HTR-8/SVneo (cell line): ENCODE measurements at regions not wholly inside any gene's neighbourhood (a gene's known extent, or its start where the extent isn't known, plus 50 kb on each side); places are given as distances from the start of the nearest gene placed in this dataset.

Source experiments
- DNase-seq: peaks from one replicate; pipeline ENCODE4 v3.0.0; 2011; ENCODE audit warnings: low spot score, mixed read lengths; ENCODE audit not compliant: insufficient read length
- FAIRE-seq: peaks from 2 replicates; lab custom pipeline; 2011; peaks lifted over from hg19 to GRCh38; lab: Jason Lieb, UNC

- no peak for FAIRE-seq
- no peak for DNase-seq
Measured at GRCh38 chr9:95762322-95762721, 113.2 kb upstream of the ERCC6L2 start.

- DNase-seq = no peak
- FAIRE-seq = no peak
Measured at GRCh38 chr9:95760791-95761190, 114.7 kb upstream of the ERCC6L2 start.

DNA sequence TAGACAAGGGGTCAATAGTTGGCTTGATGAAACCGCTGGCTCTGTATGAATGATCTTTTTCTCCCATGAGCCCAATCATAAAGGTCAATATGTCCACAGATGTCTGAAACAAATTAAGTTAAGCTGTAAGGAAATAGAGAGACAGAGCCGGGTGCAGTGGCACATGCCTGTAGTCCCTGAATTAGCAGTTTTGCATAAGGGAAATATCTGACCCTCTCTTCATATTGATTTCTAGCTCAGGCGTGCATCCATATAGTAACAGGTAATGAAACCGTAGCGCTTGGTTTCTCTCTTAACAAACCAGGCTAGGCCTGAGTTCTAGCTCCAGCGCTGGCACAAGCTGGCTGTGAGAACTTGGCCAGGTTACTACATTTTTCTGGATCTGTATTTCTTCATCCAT lies 118.1 kb upstream of the ERCC6L2 start:
- FAIRE-seq = no peak
- no peak for DNase-seq

- FAIRE-seq (no peak), DNase-seq (no peak)
Measured at GRCh38 chr9:95756986-95757385, 118.5 kb upstream of the ERCC6L2 start.

GRCh38 chr9:95756101-95756500 lies 119.4 kb upstream of the ERCC6L2 start:
- FAIRE-seq (no peak), DNase-seq (no peak)

GRCh38 chr9:95755421-95755730 lies 120.1 kb upstream of the ERCC6L2 start:
- no peak for DNase-seq

GRCh38 chr9:95754533-95755420 lies 120.7 kb upstream of the ERCC6L2 start:
- FAIRE-seq (no peak), DNase-seq (no peak)

More at GRCh38 chr9:95755421-95755730, 120.1 kb upstream of the ERCC6L2 start:
- no peak for FAIRE-seq

DNA sequence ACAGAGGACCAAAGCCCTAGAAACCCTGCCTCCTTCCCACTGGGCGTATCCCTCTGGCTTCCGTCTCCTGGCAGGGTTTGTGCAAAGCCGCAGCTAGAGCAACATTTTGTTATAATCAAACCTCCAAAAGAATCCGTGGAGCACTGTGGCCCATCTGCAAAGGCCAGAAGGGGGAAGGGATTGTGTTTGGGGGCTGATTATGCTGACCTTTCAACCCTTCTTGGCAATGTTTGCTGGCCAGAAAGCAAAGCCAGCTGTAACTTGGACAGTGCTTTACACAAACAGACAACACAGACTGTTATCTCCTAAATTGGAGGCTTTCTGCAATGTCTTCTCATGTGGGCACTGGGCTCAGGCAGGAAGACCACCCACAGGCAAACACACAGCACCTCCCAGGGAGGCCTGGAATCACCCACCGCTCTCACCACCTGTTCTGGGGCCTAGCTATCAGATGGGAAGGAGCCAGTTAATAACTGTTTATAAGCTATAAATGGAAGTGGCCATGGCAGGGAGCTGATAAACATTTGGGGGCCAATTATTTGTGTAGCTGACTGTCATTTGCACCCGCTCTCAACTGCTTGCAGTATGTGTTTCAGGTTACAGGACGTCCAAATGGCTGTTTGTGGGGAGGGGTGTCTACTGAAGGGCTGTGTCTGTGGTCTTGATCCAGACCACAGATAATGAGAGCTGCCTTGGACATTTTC lies 121.6 kb upstream of the ERCC6L2 start:
- FAIRE-seq (no peak), DNase-seq (no peak)

DNA sequence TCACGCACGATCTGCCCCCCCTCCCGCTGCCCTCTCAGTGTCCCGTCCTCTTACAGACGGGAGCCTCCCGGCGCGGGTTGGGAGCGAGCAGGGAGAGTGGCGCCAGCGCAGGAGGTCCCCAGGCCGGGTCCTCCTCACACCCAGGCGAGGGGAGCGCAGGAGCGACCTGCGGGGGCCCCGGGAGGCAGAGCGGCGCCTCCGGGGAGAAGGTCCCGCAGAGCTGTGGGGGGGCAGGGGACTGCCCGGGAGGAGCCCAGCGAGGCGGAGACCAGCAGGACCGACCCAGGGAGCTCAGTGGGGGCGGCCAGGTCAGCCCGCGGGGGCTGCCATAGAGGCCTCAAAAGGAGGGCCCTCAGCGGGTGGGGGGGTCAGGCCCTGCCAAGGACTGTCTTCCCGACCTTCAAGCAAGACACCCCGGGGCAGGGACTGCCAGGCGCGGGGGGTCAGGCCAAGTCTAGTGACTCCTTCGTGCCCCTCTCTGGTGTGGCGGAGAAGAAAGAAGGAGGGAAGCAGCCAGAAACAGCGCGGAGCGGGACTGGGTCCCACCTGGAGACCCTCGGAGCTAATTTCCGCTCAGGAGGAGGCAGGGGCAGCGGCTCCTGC lies 123.3 kb upstream of the ERCC6L2 start:
- no peak for DNase-seq
- FAIRE-seq = no peak

DNA sequence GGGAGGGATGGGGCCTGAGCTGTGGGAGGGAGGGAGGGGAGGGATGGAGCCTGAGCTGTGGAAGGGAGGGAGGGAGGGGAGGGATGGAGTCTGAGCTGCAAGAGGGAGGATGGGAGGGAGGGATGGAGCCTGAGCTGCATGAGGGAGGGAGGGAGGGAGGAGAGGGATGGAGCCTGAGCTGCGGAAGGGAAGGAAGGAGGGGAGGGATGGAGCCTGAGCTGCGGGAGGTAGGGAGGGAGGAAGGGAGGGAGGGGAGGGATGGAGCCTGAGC lies 124.0 kb upstream of the ERCC6L2 start:
- DNase-seq = no peak
- no peak for FAIRE-seq

DNA sequence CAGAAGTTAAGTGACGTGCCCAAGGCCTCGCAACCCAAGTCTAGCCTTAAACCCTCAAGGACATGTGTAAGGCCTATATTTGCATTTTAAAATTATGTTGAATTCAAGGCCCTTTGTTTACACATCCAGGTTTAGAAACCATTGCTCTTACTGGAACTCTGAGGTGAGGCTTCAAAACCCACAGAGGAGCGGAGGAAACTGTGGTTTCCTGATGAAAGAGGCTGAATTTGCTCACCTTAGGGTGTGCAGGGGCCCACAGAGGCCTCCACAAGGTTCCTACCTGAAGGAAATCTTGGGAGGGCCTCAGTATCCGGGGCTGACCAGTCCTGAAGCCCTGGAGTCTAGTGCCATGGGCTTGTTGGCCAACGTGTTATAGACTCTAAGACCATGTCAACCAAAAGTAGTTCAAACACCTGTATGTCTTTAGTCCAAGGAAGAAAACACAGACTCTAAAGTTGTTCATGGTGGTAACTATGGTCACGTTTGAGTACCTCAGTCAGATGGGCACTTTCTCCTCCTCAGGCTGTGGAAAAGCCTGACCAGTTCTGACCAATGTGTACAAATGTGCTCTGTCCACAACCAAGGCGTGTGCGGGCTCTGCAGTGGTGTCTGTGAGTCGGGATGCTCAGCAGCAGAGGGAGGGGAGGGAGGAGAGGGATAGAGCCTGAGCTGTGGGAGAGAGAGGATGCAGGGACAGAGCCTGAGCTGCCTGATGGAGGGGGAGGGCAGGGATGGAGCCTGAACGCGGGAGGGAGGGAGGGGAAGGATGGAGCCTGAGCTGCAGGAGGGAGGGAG lies 124.6 kb upstream of the ERCC6L2 start:
- no peak for FAIRE-seq
- no peak for DNase-seq

GRCh38 chr9:95749493-95749892 lies 126.0 kb upstream of the ERCC6L2 start:
- FAIRE-seq (no peak), DNase-seq (no peak)

- FAIRE-seq (no peak), DNase-seq (no peak)
Measured at GRCh38 chr9:95746408-95747180, 128.9 kb upstream of the ERCC6L2 start.

- no peak for FAIRE-seq
Measured at GRCh38 chr9:95742821-95743220, 132.7 kb upstream of the ERCC6L2 start.

DNA sequence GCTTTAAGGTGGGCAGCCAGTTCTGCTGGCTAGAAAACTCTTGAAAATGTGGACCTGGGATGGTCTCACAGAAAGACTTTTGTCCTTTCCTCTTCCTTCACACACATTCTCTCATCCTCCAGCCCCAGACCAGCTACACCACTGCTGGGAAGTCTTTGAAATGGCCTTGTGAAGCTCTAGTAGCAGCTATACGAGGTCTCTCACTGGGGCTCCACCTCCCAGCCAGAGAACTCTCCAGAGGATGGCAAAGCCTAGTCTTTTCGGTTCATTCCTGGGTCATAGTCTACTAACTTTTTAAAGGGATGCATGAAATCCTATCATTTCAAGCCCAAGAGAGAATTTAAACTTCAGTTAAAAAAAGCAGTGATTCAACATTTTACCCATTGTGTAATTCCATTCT lies 133.9 kb upstream of the ERCC6L2 start:
- FAIRE-seq (no peak), DNase-seq (no peak)

More at GRCh38 chr9:95742821-95743220, 132.7 kb upstream of the ERCC6L2 start:
- DNase-seq = no peak

- no peak for FAIRE-seq
- DNase-seq = no peak
Measured at GRCh38 chr9:95740217-95741004, 135.1 kb upstream of the ERCC6L2 start.

DNA sequence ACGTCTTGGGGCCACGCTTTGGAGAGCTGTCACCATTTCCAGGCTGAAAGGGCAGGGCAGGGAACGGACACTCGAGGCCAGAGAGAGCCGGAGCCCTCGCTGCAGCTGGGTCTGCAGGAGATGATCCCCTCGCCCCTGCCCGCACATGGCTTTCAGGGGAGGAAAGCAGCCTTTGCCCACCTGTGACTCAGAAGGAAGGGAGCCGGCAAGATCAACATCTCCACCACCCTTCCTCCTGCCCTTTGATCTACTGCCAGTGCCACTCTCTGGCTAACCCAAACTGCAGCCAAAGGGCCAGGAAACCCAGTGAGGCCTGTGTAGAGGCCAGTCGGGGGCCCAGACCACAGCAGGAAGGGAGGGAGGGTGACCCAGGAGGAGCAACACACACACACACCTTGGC lies 137.1 kb upstream of the ERCC6L2 start:
- DNase-seq (no peak), FAIRE-seq (no peak)

- DNase-seq (no peak), FAIRE-seq (no peak)
Measured at GRCh38 chr9:95736891-95737522, 138.5 kb upstream of the ERCC6L2 start.

GRCh38 chr9:95736370-95736769 lies 139.1 kb upstream of the ERCC6L2 start:
- DNase-seq = peak; percentile 10
- FAIRE-seq = no peak
